GM12891 (cell line): ENCODE measurements at regions not wholly inside any gene's neighbourhood (a gene's known extent, or its start where the extent isn't known, plus 50 kb on each side); places are given as distances from the start of the nearest gene placed in this dataset.

Experiments
- PAX5 ChIP-seq: IDR thresholded peaks from 2 replicates; pipeline ENCODE4 v1.6.1; 2011; ENCODE audit warnings: low read length, moderate library complexity, mild to moderate bottlenecking; ENCODE audit not compliant: insufficient read depth, severe bottlenecking
- POLR2A ChIP-seq: IDR thresholded peaks from 2 replicates; pipeline ENCODE4 v1.6.1; 2011; ENCODE audit warnings: low read depth, low read length, control low read depth
- POLR2AphosphoS5 ChIP-seq: IDR thresholded peaks from 2 replicates; pipeline ENCODE4 v1.6.1; 2011; ENCODE audit warnings: low read depth, low read length, control low read depth
- POU2F2 ChIP-seq: IDR thresholded peaks from 2 replicates; pipeline ENCODE4 v1.6.1; 2011; ENCODE audit warnings: low read depth, mild to moderate bottlenecking, control low read depth, low read length, moderate library complexity
- SPI1 ChIP-seq: IDR thresholded peaks from 2 replicates; pipeline ENCODE4 v1.6.1; 2011; ENCODE audit warnings: low read depth, low read length, control low read depth
- TAF1 ChIP-seq: IDR thresholded peaks from 2 replicates; pipeline ENCODE4 v1.6.1; 2011; ENCODE audit warnings: low read depth, low read length, control low read depth

- TF ChIP-seq POLR2A (no peak), POLR2AphosphoS5 (no peak), TAF1 (no peak), SPI1 (no peak), PAX5 (no peak), POU2F2 (no peak)
These were observed 96.1 kb upstream of the SPATA13 start for GRCh38 chr13:24064371-24064770.
